Astrocyte (in vitro differentiated cells and primary cell): ENCODE measurements at regions not wholly inside any gene's neighbourhood (a gene's known extent, or its start where the extent isn't known, plus 50 kb on each side); places are given as distances from the start of the nearest gene placed in this dataset.

Source experiments
- DNase-seq: peaks from one replicate; pipeline ENCODE4 v3.0.0-alpha.2; 2010; ENCODE audit warnings: low read depth
- FAIRE-seq: peaks from 2 replicates; lab custom pipeline; 2011; peaks lifted over from hg19 to GRCh38; lab: Jason Lieb, UNC
- H2AFZ ChIP-seq: 2 replicates; pipeline ENCODE4 v1.6.0; 2012; ENCODE audit warnings: low read depth, low read length, inconsistent platforms
- H3K27ac ChIP-seq: 2 replicates; pipeline ENCODE4 v1.5.1; 2011; ENCODE audit warnings: low read depth, low read length, inconsistent platforms
- H3K27me3 ChIP-seq: 2 replicates; pipeline ENCODE4 v1.6.0; 2011; ENCODE audit warnings: low read length, inconsistent platforms; ENCODE audit not compliant: insufficient read depth
- H3K36me3 ChIP-seq: 2 replicates; pipeline ENCODE4 v1.5.1; 2011; ENCODE audit warnings: low read length, inconsistent platforms; ENCODE audit not compliant: insufficient read depth
- H3K4me1 ChIP-seq: 2 replicates; pipeline ENCODE4 v1.5.1; 2011; ENCODE audit warnings: low read length, inconsistent platforms; ENCODE audit not compliant: insufficient read depth
- H3K4me2 ChIP-seq: 2 replicates; pipeline ENCODE4 v1.6.0; 2012; ENCODE audit warnings: low read length, inconsistent platforms
- H3K4me3 ChIP-seq: 2 replicates; pipeline ENCODE4 v1.5.1; 2011; ENCODE audit warnings: low read depth, mild to moderate bottlenecking, low read length, inconsistent platforms; ENCODE audit not compliant: insufficient read depth
- H3K79me2 ChIP-seq: 2 replicates; pipeline ENCODE4 v1.6.0; 2012; ENCODE audit warnings: mild to moderate bottlenecking, low read length, inconsistent platforms; ENCODE audit not compliant: insufficient read depth
- H3K9ac ChIP-seq: 2 replicates; pipeline ENCODE4 v1.6.0; 2012; ENCODE audit warnings: mild to moderate bottlenecking, low read length, inconsistent platforms
- H3K9me3 ChIP-seq: 2 replicates; pipeline ENCODE4 v1.5.1; 2012; ENCODE audit warnings: low read depth, mild to moderate bottlenecking, low read length, inconsistent platforms; ENCODE audit not compliant: insufficient read depth
- H4K20me1 ChIP-seq: 2 replicates; pipeline ENCODE4 v1.6.0; 2012; ENCODE audit warnings: low read length, inconsistent platforms; ENCODE audit not compliant: insufficient read depth
- H3K27ac Mint-ChIP-seq: one replicate; pipeline ENCODE4 v1.8.0; 2021; ENCODE audit warnings: mild to moderate bottlenecking, mixed read lengths; ENCODE audit not compliant: unreplicated experiment
- H3K27me3 Mint-ChIP-seq: one replicate; pipeline ENCODE4 v1.8.0; 2021; ENCODE audit warnings: low read depth, mixed read lengths; ENCODE audit not compliant: unreplicated experiment
- H3K36me3 Mint-ChIP-seq: one replicate; pipeline ENCODE4 v1.8.0; 2021; ENCODE audit warnings: low read depth, mixed read lengths; ENCODE audit not compliant: unreplicated experiment
- H3K4me1 Mint-ChIP-seq: one replicate; pipeline ENCODE4 v1.8.0; 2021; ENCODE audit warnings: low read depth, mixed read lengths; ENCODE audit not compliant: unreplicated experiment
- H3K4me3 Mint-ChIP-seq: one replicate; pipeline ENCODE4 v1.8.0; 2021; ENCODE audit warnings: mild to moderate bottlenecking, moderate library complexity, mixed read lengths; ENCODE audit not compliant: unreplicated experiment
- H3K9me3 Mint-ChIP-seq: one replicate; pipeline ENCODE4 v1.8.0; 2021; ENCODE audit warnings: mild to moderate bottlenecking, mixed read lengths; ENCODE audit not compliant: unreplicated experiment
- CTCF ChIP-seq: IDR thresholded peaks from 2 replicates; pipeline ENCODE4 v1.5.1; 2011; ENCODE audit warnings: low read depth, mild to moderate bottlenecking, inconsistent platforms, low read length, moderate library complexity; ENCODE audit not compliant: insufficient read depth
- EZH2 ChIP-seq: IDR thresholded peaks from 2 replicates; pipeline ENCODE4 v1.6.1; 2012; ENCODE audit warnings: mild to moderate bottlenecking, low read length, inconsistent platforms; ENCODE audit not compliant: insufficient read depth

- Histone ChIP-seq H4K20me1 (no peaks in the 10 kb centered on the region), H3K9me3 (no peaks in the 10 kb centered on the region), H3K79me2 (no peaks in the 10 kb centered on the region), H3K36me3 (no peaks in the 10 kb centered on the region), H3K27me3 (no peaks in the 10 kb centered on the region), H3K4me3 (no peak overlapping the region), H3K4me2 (no peak overlapping the region), H3K9ac (no peak overlapping the region), H2AFZ (no peak overlapping the region), H3K27ac (no peak overlapping the region), H3K4me1 (peaks cover 44% of the 10 kb centered on the region)
- Mint-ChIP-seq H3K27me3 (peaks cover 9% of the 10 kb centered on the region), H3K9me3 (no peaks in the 10 kb centered on the region), H3K27ac (no peak overlapping the region), H3K4me1 (peaks cover 32% of the 10 kb centered on the region), H3K4me3 (no peak overlapping the region), H3K36me3 (no peaks in the 10 kb centered on the region)
- peak; percentile 61 for DNase-seq
- TF ChIP-seq CTCF (no peak), EZH2 (no peak)
- no peak for FAIRE-seq
Measured at GRCh38 chr6:44006123-44006871, 121.0 kb downstream of the MRPL14 start.

GRCh38 chr6:44005507-44005903 lies 121.7 kb downstream of the MRPL14 start:
- H3K36me3 ChIP-seq = no peaks in the 10 kb centered on the region
- H3K4me1 ChIP-seq = peaks cover 38% of the 10 kb centered on the region
- DNase-seq = no peak
- no peaks in the 10 kb centered on the region for H4K20me1 ChIP-seq
- H3K4me1 Mint-ChIP-seq = peaks cover 24% of the 10 kb centered on the region
- H2AFZ ChIP-seq = no peak overlapping the region
- TF ChIP-seq EZH2 = no peak
- TF ChIP-seq CTCF = no peak
- H3K27me3 Mint-ChIP-seq = peaks cover 9% of the 10 kb centered on the region
- no peaks in the 10 kb centered on the region for H3K36me3 Mint-ChIP-seq
- no peak overlapping the region for H3K4me3 ChIP-seq
- H3K27me3 ChIP-seq = no peaks in the 10 kb centered on the region
- no peak overlapping the region for H3K4me3 Mint-ChIP-seq
- H3K27ac ChIP-seq = no peak overlapping the region
- H3K4me2 ChIP-seq = no peak overlapping the region
- no peaks in the 10 kb centered on the region for H3K79me2 ChIP-seq
- H3K27ac Mint-ChIP-seq = no peak overlapping the region
- H3K9me3 ChIP-seq = no peaks in the 10 kb centered on the region
- no peak for FAIRE-seq
- no peaks in the 10 kb centered on the region for H3K9me3 Mint-ChIP-seq
- H3K9ac ChIP-seq = no peak overlapping the region
